GM18508 (cell line): ENCODE measurements at regions not wholly inside any gene's neighbourhood (a gene's known extent, or its start where the extent isn't known, plus 50 kb on each side); places are given as distances from the start of the nearest gene placed in this dataset.
"Not testable (repeated sequence)": the region's sequence is repeated elsewhere in the genome, so short reads cannot be mapped to it uniquely, and the experiment has no call there.

ENCODE experiments used
- ATAC-seq: cut with Tn5 transposase; IDR thresholded peaks from one replicate; pipeline ENCODE4 v1.9.1; 2021; ENCODE audit warnings: moderate number of reproducible peaks; ENCODE audit not compliant: insufficient read depth, unreplicated experiment

DNA sequence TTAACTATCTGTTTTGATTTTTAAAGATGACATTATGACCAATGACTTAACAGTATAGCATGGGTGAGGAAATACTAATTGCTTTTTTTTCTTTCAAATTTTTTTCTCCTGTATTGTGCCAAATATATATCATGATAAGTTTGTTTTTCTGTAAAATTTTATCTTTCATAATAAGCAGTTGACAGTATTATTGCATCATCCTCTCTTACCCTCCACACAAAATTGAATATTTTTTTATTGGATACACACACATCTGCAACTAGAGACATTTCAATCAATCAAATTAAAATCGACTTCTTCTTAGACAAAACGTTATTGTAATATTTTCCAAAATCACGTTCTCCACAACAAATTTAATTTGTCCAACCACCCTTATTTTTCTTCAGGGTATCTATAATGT is 330.4 kb upstream of the BRINP3 start:
- ATAC-seq: no peak

DNA sequence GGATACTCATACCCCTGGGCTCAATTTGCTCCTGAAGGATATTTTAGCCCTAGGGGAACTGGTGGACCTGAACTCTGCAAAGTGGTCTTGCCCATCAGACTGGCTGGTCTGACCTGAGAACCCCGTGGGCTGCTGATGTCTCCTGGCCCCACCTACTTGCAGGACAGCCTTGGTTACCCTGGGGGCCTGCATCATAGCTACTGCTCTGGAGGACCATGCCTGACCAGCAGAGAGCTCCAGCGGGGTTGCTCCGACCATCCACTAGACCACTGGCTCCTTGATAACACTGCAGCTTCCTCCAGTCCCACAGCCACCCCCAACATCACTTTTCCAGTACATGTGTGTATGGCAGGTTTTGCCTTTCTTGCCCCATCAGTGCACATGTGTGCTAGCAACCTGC is 331.6 kb upstream of the BRINP3 start:
- no peak for ATAC-seq

DNA sequence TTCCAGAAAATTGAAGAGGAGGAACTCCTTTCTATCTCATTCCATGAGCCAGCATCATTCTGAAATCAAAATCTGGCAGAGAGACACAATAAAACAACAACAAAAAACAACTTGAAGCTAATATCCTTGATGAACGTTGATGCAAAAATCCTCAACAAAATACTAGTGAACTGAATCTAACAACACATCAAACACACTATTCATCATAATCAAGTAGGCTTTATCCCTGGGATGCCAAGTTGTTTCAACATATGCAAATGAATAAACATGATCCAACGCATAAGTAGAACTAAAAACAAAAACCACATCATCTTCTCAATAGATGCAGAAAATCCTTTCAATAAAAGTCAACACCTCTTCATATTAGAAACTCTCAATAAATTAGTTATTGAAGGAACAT is 335.3 kb upstream of the BRINP3 start:
- no peak for ATAC-seq

DNA sequence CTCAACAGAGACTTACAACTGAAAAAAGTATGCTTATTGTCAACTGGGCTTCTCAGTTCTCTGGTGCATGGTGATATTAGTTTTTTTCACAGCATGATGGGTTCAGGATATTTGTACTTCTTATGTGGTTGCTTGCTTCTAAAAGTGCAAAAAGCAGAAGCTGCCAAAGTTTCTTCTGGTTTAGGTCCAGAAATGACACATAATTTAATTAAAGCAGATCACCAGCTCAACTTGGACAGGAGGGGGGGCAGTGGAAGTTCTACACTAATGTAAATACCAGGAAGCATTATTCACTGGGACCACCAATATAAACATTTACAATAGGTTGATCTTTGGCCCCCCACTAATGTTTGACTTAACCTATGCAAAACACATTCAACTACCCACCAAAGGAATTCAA is 354.8 kb upstream of the BRINP3 start:
- no peak for ATAC-seq

DNA sequence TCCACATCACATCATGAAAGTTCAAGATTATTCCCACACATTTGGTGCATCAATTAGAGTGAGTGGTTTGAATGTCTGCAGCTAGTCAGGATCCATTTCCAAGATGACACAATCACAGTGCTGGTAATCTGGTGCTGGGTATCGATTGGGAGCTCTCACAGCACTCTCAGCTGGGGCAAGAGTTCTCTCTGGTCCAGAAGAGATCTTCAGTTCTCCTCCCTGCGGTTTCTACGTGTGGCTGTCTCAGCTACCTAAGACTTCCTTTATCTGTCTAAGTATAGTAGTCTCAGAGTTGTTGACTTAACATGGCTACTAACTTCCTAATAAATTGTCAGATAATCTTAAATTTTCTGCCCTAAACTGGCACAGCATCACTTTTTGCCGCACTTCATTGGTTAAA is 358.0 kb upstream of the BRINP3 start:
- no peak for ATAC-seq

DNA sequence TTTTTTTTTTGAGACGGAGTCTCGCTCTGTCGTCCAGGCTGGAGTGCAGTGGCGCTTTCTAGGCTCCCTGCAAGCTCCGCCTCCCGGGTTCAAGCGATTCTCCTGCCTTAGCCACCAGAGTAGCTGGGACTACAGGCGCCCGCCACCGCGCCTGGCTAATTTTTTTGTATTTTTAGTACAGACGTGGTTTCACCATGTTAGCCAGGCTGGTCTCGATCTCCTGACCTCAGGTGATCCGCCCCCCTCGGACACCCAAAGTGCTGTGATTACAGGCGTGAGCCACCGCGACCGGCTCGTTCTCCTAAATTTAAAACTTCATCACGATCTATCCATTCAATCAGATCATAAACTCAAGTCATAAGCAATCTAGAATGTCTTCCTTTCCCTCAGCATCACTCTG is 359.5 kb upstream of the BRINP3 start:
- ATAC-seq: not testable (repeated sequence)

DNA sequence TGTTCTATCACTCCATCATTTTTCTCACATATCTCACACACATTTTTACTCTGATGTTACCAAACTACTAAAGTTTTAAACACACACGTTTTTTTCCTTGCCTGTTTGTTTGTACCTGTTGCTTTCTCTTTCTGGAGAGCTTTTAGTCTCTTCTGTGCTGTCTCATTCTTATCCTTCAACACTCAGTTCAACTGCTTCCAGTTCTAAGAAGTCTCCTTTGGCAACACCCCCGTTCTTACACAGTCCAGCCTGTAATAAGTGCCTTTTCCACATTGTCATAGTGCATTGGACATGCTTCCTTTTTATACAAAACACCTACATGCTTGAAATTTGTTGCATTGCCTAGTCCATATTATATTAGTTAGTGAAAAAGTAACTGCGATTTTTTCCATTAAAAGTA is 360.2 kb upstream of the BRINP3 start:
- ATAC-seq: no peak

DNA sequence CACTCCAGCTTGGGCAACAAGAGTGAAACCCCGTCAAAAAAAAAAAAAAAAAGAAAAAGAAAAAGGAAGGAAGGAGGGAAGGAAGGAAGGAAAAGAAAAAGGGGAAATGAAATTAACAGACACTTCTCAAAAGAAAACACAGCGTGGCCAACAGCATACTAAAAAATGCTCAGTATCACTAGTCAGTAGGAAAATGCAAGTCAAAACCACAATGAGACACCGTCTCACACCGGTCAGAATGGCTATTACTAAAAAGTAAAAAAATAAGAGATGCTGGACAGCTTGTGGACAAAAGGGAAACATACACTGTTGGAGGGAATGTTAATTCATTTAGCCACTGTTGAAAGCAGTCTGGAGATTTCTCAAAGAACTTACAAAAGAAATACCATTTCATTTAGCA is 369.5 kb upstream of the BRINP3 start:
- no peak for ATAC-seq

DNA sequence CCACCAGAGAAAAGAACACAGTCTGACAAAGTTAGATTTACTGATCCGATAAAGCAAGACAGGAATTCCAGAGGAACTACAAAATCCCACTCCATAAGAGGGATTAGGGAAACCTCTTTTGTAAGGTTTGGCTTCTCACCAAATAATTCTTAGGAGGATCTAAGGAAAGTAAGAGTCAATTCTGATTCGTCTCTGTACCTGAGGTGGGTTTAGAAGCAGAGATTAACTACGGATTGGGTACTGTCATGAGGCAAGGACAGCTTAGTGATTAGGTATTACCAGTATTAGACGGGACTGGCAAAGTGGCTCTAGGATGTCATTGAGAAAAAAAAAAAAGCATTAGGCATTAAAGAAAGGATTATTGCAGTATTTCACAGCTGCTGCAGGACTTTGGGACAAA is 371.7 kb upstream of the BRINP3 start:
- ATAC-seq: no peak

DNA sequence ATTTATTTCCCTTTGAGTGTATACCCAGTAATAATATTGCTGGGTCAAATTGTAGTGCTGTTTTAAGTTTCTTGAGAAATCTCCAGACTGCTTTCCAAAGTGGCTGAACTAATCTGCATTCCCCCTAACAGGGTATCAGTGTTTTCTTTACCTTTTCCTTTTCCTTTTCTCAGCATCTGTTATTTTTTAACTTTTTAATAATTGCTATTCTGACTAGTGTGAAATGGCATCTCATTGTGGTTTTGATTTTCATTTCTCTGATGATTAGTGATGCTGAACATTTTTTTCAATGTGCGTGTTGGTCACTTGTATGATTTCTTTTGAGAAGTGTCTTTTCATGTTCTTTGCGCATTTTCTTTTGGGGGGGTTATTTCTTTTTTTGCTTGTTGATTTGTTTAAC is 374.9 kb upstream of the BRINP3 start:
- no peak for ATAC-seq

DNA sequence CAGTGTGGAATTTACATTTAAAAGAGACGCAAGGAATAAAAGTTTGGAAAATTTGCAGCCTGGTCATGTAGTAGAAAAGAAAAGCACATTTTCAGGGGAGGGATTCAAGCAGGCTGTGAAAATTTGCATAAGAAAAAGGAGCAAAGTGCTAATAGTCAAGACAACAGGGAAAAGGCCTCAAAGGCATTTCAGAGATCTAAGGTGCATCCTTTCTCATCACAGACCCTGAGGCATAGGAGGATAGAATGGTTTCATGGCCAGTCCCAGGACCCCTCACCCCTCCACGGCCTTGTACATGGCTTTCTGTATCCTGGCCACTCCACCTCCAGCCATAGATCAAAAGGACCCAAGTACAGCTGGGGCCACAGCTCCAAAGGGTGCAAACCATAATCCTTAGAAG is 380.5 kb upstream of the BRINP3 start:
- no peak for ATAC-seq

DNA sequence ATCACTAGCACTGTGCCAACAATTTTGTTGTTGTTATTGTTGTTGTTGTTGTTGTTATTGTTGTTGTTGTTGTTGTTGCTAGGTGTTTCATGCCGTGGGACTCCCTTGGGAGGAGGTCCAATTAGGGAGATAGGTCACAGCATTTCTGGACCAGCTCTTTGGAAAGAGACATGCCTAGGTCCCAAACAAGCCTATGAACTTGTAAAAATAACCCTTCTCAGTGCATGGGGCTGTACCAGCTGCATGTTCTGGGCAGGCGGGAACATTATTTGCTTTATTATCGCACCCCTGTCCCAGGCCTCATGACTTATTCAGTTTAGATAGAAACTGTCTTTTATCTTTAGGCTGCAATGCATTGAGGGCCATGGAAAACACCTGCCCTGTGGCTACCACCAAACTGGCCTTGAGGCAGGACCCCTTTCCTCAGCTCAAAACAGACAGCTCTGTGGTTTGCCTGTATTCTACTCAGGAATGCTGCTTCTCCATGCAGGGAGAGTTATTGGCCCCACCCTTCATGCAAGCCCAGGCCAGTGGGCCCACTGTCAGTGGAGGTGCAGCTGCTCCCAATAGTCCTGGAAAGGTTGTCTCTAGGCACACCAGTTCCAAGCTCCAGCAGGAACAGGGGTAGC is 386.5 kb upstream of the BRINP3 start:
- no peak for ATAC-seq

DNA sequence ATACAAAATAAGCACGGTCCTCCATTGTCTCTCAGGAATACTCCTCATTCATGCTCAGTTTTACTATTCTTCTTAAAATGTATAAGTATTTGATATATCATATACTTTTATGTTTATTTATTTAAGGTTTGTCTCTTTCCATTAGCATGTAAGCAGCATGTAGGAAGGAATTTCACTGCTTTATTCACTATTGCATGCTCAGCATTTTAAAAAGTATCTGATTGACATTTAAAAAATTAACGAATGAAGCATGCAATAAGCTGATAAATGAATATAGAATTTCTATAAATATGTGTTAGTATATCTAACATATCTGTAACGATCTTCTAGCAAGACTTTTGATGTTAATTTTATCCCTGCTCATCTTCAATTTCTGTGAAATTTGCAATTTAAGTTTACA is 402.7 kb upstream of the BRINP3 start:
- ATAC-seq: no peak

DNA sequence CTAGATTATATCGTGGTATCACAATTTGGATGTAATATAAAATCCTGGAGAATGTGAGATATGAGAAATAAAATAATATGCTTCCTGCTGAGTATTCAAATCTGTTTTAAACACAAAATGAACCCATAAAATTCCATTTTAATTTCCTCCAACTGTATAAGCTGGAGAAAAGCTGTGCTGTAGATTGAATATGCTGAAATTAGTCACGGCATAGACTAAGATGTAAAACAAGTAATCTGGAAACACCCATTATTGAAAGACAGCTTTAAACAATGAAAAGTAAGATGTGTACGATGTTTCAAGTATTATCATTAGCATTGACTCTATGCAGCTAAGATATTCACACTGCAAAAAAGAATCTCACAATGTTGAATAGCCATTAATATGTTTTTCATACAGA is 403.4 kb upstream of the BRINP3 start:
- ATAC-seq: no peak

DNA sequence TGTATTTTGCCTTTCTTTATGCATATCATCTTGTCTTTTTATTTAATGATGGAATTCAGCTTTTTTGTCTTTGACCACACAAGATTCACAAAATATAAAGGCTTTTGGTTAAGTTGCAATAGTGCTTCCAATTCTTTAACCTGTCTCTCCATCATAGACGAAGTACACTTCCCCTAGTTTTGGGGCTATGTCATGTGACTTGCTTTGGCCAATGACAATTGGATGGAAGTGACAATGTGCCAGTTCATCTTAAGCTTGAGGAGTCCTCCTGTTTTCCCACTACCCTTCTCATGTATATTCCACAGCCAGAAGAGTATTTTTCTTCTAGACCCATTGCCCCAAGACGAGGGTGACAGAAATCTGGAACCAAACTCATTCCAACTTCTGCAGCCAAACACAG is 419.6 kb upstream of the BRINP3 start:
- ATAC-seq: no peak

DNA sequence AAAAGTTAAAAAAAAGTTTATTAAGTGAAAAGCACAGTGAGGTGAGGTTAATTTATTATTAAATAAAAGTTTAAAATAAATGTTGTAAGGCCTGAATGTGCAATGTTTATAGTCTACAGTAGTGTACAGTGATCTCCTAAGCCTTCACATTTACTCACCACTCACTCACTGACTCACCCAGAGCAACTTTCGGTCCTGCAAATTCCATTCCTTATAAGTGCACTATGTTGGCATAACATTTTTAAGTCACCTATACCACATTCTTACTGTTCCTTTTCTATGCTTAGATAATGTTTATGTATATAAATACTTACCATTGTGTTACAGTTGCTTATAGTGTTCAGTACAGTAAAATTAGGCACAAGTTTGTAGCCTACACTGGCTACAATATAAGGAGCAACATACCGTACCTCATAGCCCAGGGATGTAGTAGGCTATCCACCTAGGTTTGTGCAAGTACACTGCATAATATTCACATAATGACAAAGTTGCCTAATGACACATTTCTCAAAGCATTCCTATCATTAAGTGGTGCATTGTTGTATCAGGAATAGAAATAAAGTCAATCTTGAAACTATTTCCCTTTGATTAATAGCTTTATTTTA is 426.5 kb upstream of the BRINP3 start:
- no peak for ATAC-seq

DNA sequence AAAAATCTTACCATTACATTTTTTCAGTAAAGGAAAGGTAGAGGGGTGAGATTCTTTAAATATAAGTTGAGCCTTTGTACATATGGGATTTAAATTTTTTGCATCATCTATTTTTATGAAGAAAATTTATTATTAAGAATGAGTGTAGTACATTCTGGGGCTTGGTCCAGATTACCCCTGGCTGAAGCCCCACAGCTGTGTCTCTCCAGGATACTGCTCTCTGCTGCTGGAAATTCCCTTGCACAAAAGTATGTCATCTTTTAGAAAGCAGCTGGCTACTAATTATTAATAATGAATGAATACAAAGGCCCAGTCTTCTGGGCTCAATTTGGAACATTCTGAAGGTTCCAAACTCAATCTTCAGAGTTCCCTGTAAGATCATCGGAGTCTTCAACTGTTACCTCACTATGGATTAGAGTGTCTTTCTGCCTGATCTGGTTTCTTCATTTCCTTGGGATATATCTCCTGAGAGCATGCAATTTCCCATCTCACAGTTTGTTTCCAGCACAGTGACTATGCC is 428.6 kb upstream of the BRINP3 start:
- ATAC-seq: no peak

DNA sequence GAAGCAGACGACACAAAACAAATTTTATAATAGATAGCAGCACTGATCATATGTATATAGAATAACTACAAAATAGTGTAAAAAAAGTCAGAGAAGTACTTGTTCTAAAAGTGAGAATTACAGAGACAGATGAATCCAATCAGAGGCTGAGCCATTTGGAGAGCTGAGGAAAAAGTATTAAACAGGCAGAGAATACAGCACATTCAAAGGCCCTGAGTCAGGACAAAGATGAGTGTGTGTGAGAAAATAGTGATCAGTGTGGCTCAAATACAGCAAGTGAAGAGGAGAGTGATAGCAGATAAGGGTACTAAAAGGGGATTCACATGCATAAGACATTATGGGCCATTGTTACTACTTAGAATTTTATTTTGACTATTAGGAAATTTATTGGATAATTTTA is 430.6 kb upstream of the BRINP3 start:
- no peak for ATAC-seq

DNA sequence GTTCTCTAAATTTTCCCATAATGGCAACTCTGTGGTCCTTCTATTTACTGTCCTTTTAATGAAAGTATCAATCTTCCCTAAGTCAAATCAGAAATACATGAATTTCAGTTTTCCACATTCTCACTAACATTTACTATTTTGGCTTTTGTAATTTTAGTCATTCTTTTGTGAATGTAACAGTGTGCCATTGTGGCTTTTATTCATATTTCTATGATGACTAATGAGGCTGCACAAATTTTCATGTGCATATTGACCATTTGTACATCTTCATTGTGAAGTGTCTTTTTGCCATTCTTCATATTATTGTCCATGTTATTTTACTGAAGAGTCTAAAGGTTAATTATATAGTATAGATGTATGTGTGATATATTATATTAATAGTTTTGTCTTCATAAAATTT is 431.0 kb upstream of the BRINP3 start:
- no peak for ATAC-seq

DNA sequence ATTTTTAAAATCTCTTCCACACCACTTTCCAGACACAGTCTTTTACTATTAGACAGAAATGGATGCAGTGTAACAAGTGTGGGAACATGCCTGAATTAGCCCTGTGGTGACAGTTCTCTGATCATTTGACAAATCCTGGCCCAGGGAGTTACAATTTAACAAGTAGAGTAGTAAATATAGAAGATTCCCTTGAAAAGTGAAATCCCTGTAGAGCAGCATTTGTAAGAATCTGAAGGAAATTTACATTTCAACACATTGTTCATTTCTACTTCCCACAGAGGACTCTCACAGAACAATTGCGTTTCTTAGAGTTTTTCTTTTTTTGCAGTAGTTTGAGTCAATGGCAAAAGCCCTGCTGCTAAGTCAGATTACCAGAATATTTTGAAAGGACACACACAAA is 458.3 kb upstream of the BRINP3 start:
- ATAC-seq: no peak

DNA sequence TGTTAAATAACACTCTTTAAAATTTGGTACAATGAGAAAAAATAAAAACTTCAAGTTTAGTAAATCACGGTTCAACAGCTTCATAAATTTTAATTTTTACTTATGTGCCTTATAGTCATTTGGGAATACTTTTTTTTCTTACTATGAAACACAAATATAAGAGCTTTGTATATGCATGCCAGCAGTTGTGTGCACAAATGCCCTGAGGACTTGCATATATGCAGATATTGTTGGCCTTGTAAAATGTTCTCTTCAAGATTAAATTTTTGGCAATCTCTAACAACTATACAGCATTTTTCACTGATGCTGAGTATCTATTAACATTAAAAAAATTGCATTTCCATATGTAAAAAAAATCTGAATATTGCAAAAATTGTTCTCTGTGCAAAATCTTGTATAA is 458.7 kb upstream of the BRINP3 start:
- ATAC-seq: no peak

DNA sequence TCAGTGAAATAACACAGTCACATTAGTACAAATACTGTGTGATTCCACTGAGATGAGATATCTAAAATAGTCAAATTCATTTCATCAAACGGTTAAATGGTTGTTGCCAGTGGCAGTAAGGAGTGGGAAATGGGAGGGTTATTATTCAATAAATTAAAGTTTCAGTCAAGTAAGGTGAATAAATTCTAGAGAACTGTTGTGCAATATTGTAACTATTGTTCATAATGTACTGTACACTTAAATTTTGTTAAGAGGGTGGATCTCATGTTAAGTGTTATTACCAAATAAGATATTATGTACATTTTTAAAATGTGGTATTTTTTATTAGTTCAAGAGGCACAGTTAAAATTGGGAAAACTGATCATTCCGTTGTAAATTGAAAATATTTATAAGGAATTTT is 463.3 kb upstream of the BRINP3 start:
- no peak for ATAC-seq
